GM12878 (cell line): ENCODE measurements at regions not wholly inside any gene's neighbourhood (a gene's known extent, or its start where the extent isn't known, plus 50 kb on each side); places are given as distances from the start of the nearest gene placed in this dataset.

Experiments
- ATAC-seq: fragments of 200-7000 bp; cut with Tn5 transposase; 3 replicates; pipeline ENCODE4 v1.9.1; 2020; ENCODE audit warnings: mild to moderate bottlenecking, moderate library complexity
- BruUV-seq: library from RNA; stranded (reverse); fragments of 400-500 nt; replicated peaks from 2 replicates; lab custom pipeline; 2021; lab: Mats Ljungman, UMichigan
- CTCF ChIA-PET: fragments of 300-600 bp; sonication (Branson Sonifier 250); formaldehyde crosslinking; extraction: SDS; loops from one replicate; lab custom pipeline; 2021; ENCODE audit warnings: inconsistent platforms; lab: Yijun Ruan, JAX
- POLR2A ChIA-PET: fragments of 350-600 bp; formaldehyde crosslinking; extraction: SDS; loops from one replicate; lab custom pipeline; 2021; ENCODE audit warnings: inconsistent platforms; lab: Charles Lee
- RAD21 ChIA-PET: fragments of 300-600 bp; sonication (Branson Sonifier 250); formaldehyde crosslinking; loops from one replicate; lab custom pipeline; 2023; ENCODE audit warnings: antibody characterized with exemption; ENCODE audit not compliant: unreplicated experiment; lab: Charles Lee
- SMC1A ChIA-PET: fragments of 300-600 bp; sonication (Branson Sonifier 250); formaldehyde crosslinking; loops from one replicate; lab custom pipeline; 2023; ENCODE audit not compliant: unreplicated experiment, uncharacterized antibody; lab: Charles Lee
- DNase-seq: peaks from one replicate; pipeline ENCODE4 v3.0.0-alpha.2; 2011; ENCODE audit warnings: low read depth, low spot score
- FAIRE-seq: peaks from 3 replicates; lab custom pipeline; 2011; peaks lifted over from hg19 to GRCh38; lab: Jason Lieb, UNC
- H2AFZ ChIP-seq: 2 replicates; pipeline ENCODE4 v1.6.0; 2011; ENCODE audit warnings: low read depth, low read length, control low read depth; ENCODE audit not compliant: control insufficient read depth
- H3K27ac ChIP-seq: 2 replicates; pipeline ENCODE4 v1.5.1; 2011; ENCODE audit warnings: control low read depth; ENCODE audit not compliant: control insufficient read depth, insufficient read depth
- H3K27me3 ChIP-seq, 2 experiments: replicated peaks in 1 of 2; 2 replicates each; pipeline versions ENCODE4 v1.6.0 to v1.6.1; 2011; ENCODE audit warnings: low read length in 1 of 2; ENCODE audit not compliant: control insufficient read depth in 2 of 2, insufficient read depth in 2 of 2
- H3K36me3 ChIP-seq, 2 experiments: 2 replicates each; pipeline ENCODE4 v1.5.1; 2011; ENCODE audit warnings: low read length in 1 of 2; ENCODE audit not compliant: control insufficient read depth in 2 of 2, insufficient read depth in 2 of 2
- H3K4me1 ChIP-seq: 2 replicates; pipeline ENCODE4 v1.6.1; 2011; ENCODE audit warnings: mild to moderate bottlenecking, low read length, moderate library complexity, mixed read lengths; ENCODE audit not compliant: control insufficient read depth, insufficient read depth
- H3K4me2 ChIP-seq: 2 replicates; pipeline ENCODE4 v1.6.0; 2011; ENCODE audit warnings: control low read depth; ENCODE audit not compliant: control insufficient read depth, insufficient read depth
- H3K4me3 ChIP-seq: fragments of 200-600 bp; sonication (generic); 2 replicates; pipeline ENCODE4 v1.5.1; 2016
- H3K79me2 ChIP-seq: 2 replicates; pipeline ENCODE4 v1.6.0; 2011; ENCODE audit warnings: low read length; ENCODE audit not compliant: control insufficient read depth, insufficient read depth
- H3K9ac ChIP-seq: 2 replicates; pipeline ENCODE4 v1.8.0; 2011; ENCODE audit warnings: low read length, control low read depth, mixed read lengths; ENCODE audit not compliant: control insufficient read depth, insufficient read depth
- H3K9me3 ChIP-seq: replicated peaks from 3 replicates; pipeline ENCODE4 v1.5.1; 2011; ENCODE audit warnings: mild to moderate bottlenecking, low read length; ENCODE audit not compliant: control insufficient read depth, insufficient read depth
- H4K20me1 ChIP-seq: 2 replicates; pipeline ENCODE4 v1.6.0; 2011; ENCODE audit not compliant: control insufficient read depth, insufficient read depth
- HDAC2 ChIP-seq: fragments of 200-600 bp; sonication (generic); IDR thresholded peaks from 2 replicates; pipeline ENCODE4 v1.6.1; 2017
- MLLT1 ChIP-seq: fragments of 450-650 bp; IDR thresholded peaks from 2 replicates; pipeline ENCODE4 v1.6.1; 2016; ENCODE audit warnings: mild to moderate bottlenecking
- NKRF ChIP-seq: fragments of 450-650 bp; conservative IDR thresholded peaks from 2 replicates; pipeline ENCODE4 v1.6.1; 2017; ENCODE audit warnings: mild to moderate bottlenecking, moderate library complexity
- PML ChIP-seq: IDR thresholded peaks from 2 replicates; pipeline ENCODE4 v1.6.1; 2012; ENCODE audit warnings: low read length, inconsistent platforms
- SREBF2 ChIP-seq: IDR thresholded peaks from 2 replicates; pipeline ENCODE4 v1.6.1; 2012; ENCODE audit warnings: mild to moderate bottlenecking, low read length
- USF2 ChIP-seq: IDR thresholded peaks from 2 replicates; pipeline ENCODE4 v1.6.1; 2011; ENCODE audit warnings: low read depth, low read length, improper control_type of control experiment, borderline replicate concordance
- ZNF217 ChIP-seq: fragments of 450-650 bp; IDR thresholded peaks from 2 replicates; pipeline ENCODE4 v1.6.1; 2017; ENCODE audit warnings: antibody characterized with exemption, mild to moderate bottlenecking
- WGBS: methylation state at CpG from one replicate; pipeline ENCODE4 v1.1.6; 2016; ENCODE audit warnings: low lambda C conversion rate; ENCODE audit not compliant: insufficient replicate concordance, insufficient coverage; ENCODE audit errors: missing lambda C conversion rate; 5-methylcytosine and 5-hydroxymethylcytosine counted together
- in situ Hi-C: fragments of 300-500 bp; cut with MboI; formaldehyde crosslinking; loops from 9 replicates; pipeline ENCODE4 v1.14.3; 2018; ENCODE audit warnings: mixed read lengths
- intact Hi-C: fragments of 100-400 bp; cut with micrococcal nuclease; formaldehyde crosslinking; loops from one replicate; pipeline ENCODE4 v1.14.2; 2022; ENCODE audit not compliant: unreplicated experiment

GRCh38 chr7:92992483-92992882 lies 125.3 kb downstream of the SAMD9 start:
- TF ChIP-seq SREBF2: no peak
- no peak for TF ChIP-seq MLLT1
- no peak for TF ChIP-seq ZNF217
- no peak for TF ChIP-seq USF2
- TF ChIP-seq PML: no peak
- TF ChIP-seq HDAC2: no peak
- no peak for TF ChIP-seq NKRF
- Histone ChIP-seq H3K79me2 (no peaks in the 10 kb centered on the region), H2AFZ (no peak overlapping the region), H4K20me1 (no peaks in the 10 kb centered on the region), H3K9me3 (no peaks in the 10 kb centered on the region), H3K4me2 (no peak overlapping the region), H3K9ac (no peak overlapping the region), H3K36me3 (no peaks in the 10 kb centered on the region), H3K27me3 (no peaks in the 10 kb centered on the region), H3K4me3 (no peak overlapping the region), H3K4me1 (no peaks in the 10 kb centered on the region), H3K27ac (no peak overlapping the region)
- ChIA-PET POLR2A (no interaction called here), RAD21 (no interaction called here), SMC1A (no interaction called here), CTCF (no interaction called here)
- no peak for DNase-seq
- BruUV-seq: no TSS peak
- in situ Hi-C loops: no loop called here
- FAIRE-seq: no peak
- intact Hi-C loops: no loop called here
- WGBS: 57% methylated on average over 3 of the region's 3 CpGs
- ATAC-seq: no peak
